T1000 (cell line): ENCODE measurements at regions not wholly inside any gene's neighbourhood (a gene's known extent, or its start where the extent isn't known, plus 50 kb on each side); places are given as distances from the start of the nearest gene placed in this dataset.
A peak's percentile ranks its signal among the peaks of the same experiment; 100 is the strongest.
"Not testable (repeated sequence)": the region's sequence is repeated elsewhere in the genome, so short reads cannot be mapped to it uniquely, and the experiment has no call there.

Experiments
- DNase-seq: peaks from one replicate; lab custom pipeline; 2025; ENCODE audit warnings: mixed read lengths; lab: John Stamatoyannopoulos, UW

GRCh38 chr17:77341069-77341541, 200.3 kb downstream of the SEC14L1 start:
- no peak for DNase-seq

GRCh38 chr17:77342656-77342990, 201.9 kb downstream of the SEC14L1 start:
- not testable (repeated sequence) for DNase-seq

- no peak for DNase-seq
Observed at GRCh38 chr17:77343031-77343800, 202.4 kb downstream of the SEC14L1 start.

- DNase-seq = no peak
Observed at GRCh38 chr17:77344038-77344437, 203.3 kb downstream of the SEC14L1 start.

- no peak for DNase-seq
Observed at GRCh38 chr17:77345260-77345910, 204.6 kb downstream of the SEC14L1 start.

- DNase-seq = no peak
Observed at GRCh38 chr17:77346765-77347164, 206.0 kb downstream of the SEC14L1 start.

- no peak for DNase-seq
Observed at GRCh38 chr17:77347544-77347943, 206.8 kb downstream of the SEC14L1 start.

GRCh38 chr17:77349976-77350830, 209.4 kb downstream of the SEC14L1 start:
- no peak for DNase-seq

GRCh38 chr17:77352441-77352840, 211.7 kb downstream of the SEC14L1 start:
- no peak for DNase-seq

GRCh38 chr17:77352996-77353395, 212.2 kb downstream of the SEC14L1 start:
- no peak for DNase-seq

GRCh38 chr17:77353684-77354419, 213.1 kb downstream of the SEC14L1 start:
- no peak for DNase-seq

- no peak for DNase-seq
Observed at GRCh38 chr17:77354420-77354669, 213.6 kb downstream of the SEC14L1 start.

- peak; percentile 91 for DNase-seq
Observed at GRCh38 chr17:77354670-77355455, 214.1 kb downstream of the SEC14L1 start.

GRCh38 chr17:77356109-77356689, 215.4 kb downstream of the SEC14L1 start:
- DNase-seq = peak; percentile 60

GRCh38 chr17:77356690-77357201, 216.0 kb downstream of the SEC14L1 start:
- no peak for DNase-seq

- no peak for DNase-seq
Observed at GRCh38 chr17:77358801-77359200, 218.0 kb downstream of the SEC14L1 start.

- DNase-seq = no peak
Observed at GRCh38 chr17:77359236-77359635, 218.5 kb downstream of the SEC14L1 start.

GRCh38 chr17:77361986-77362620, 221.3 kb downstream of the SEC14L1 start:
- DNase-seq = no peak

GRCh38 chr17:77363821-77364361, 223.1 kb downstream of the SEC14L1 start:
- no peak for DNase-seq

GRCh38 chr17:77364381-77364911, 223.7 kb downstream of the SEC14L1 start:
- DNase-seq = no peak
